PC-9 (cell line): ENCODE measurements at regions not wholly inside any gene's neighbourhood (a gene's known extent, or its start where the extent isn't known, plus 50 kb on each side); places are given as distances from the start of the nearest gene placed in this dataset.

Experiments used
- EZH2 ChIP-seq: fragments of 200-600 bp; sonication (generic); IDR thresholded peaks from 2 replicates; pipeline ENCODE4 v1.8.0; 2017; ENCODE audit warnings: antibody characterized with exemption, low read depth
- TF ChIP-seq, protein P1 (sequence below): fragments of 200-600 bp; sonication (generic); conservative IDR thresholded peaks from 2 replicates; pipeline ENCODE4 v1.6.1; 2017; ENCODE audit warnings: mixed run types, antibody characterized with exemption, mild to moderate bottlenecking, moderate library complexity

GRCh38 chr13:106087201-106087600, 448.3 kb downstream of the EFNB2 start:
- TF ChIP-seq, protein P1, sequence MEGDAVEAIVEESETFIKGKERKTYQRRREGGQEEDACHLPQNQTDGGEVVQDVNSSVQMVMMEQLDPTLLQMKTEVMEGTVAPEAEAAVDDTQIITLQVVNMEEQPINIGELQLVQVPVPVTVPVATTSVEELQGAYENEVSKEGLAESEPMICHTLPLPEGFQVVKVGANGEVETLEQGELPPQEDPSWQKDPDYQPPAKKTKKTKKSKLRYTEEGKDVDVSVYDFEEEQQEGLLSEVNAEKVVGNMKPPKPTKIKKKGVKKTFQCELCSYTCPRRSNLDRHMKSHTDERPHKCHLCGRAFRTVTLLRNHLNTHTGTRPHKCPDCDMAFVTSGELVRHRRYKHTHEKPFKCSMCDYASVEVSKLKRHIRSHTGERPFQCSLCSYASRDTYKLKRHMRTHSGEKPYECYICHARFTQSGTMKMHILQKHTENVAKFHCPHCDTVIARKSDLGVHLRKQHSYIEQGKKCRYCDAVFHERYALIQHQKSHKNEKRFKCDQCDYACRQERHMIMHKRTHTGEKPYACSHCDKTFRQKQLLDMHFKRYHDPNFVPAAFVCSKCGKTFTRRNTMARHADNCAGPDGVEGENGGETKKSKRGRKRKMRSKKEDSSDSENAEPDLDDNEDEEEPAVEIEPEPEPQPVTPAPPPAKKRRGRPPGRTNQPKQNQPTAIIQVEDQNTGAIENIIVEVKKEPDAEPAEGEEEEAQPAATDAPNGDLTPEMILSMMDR, result no peak
- TF ChIP-seq EZH2, result no peak
